GM12891 (cell line): ENCODE measurements at regions not wholly inside any gene's neighbourhood (a gene's known extent, or its start where the extent isn't known, plus 50 kb on each side); places are given as distances from the start of the nearest gene placed in this dataset.

Experiments
- POLR2A ChIP-seq: IDR thresholded peaks from 2 replicates; pipeline ENCODE4 v1.6.1; 2011; ENCODE audit warnings: low read depth, low read length, control low read depth
- POLR2AphosphoS5 ChIP-seq: IDR thresholded peaks from 2 replicates; pipeline ENCODE4 v1.6.1; 2011; ENCODE audit warnings: low read depth, low read length, control low read depth

- TF ChIP-seq POLR2AphosphoS5, result no peak
- no peak for TF ChIP-seq POLR2A
Measured at GRCh38 chr11:92413757-92414513, 189.3 kb downstream of the FAT3 start.
